ENCODE measurements at regions not wholly inside any gene's neighbourhood (a gene's known extent, or its start where the extent isn't known, plus 50 kb on each side); places are given as distances from the start of the nearest gene placed in this dataset.

DNA sequence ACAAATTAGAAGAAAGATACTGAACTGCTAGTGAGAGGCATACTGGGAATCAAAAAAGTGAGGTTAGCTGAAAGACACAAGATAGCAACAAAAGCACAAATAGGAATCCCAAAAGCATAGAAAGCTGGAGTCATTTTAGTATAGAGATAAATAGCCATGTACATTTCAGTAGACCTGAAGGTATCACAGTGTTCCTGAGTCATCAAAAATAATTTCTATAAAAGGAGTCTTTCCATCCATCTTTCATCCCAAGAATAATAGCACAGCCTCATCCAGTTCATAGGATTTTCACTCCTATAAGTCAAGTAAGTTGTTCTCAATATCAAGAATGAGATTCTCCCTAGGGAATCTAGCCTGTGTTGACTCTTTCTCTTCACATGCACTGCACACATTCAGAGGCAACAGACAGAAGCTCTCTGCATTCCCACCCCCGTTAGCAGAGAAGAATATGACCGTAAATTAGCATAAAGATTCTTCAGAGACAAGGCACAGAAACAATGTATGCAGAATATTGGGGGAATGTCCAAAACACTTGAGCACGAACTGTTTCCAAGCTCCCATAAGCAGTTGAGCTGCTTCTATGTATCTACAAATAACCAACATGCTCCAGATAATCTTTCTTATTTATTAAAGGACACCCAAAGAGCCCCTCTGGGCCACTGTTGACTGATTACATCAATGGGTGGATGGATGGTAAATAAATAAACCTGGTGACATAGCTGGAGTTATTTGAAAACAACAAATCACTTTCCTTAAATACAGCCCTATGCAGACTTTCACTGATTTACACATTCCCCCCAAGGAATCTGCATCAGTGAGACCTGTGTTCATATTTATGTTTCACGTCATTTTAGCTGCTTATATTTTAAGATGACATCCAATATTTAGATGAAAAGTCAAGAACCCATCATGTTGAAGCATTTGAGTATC, 174.5 kb upstream of the PKDCC start:
- Histone ChIP-seq H3K27ac (peak overlapping the region in 1 of 4 donors; percentile 22), H3K4me3 (no peak overlapping the region), H3K4me1 (peaks cover 0 to 35% (median 20%) of the 10 kb centered on the region in 4 donors), H3K9me3 (no peaks in the 10 kb centered on the region), H3K36me3 (no peaks in the 10 kb centered on the region), H3K27me3 (no peaks in the 10 kb centered on the region)
- WGBS, 2 donors, result 63 to 82% methylated on average over 4 of the region's 4 CpGs
- DNase-seq, result no peak
- TF ChIP-seq POLR2A (IDR thresholded peaks at IDR 0.05), result no peak
- no peak for TF ChIP-seq EP300 (IDR thresholded peaks at IDR 0.05)
- no peak for TF ChIP-seq POLR2AphosphoS5 (IDR thresholded peaks at IDR 0.05)
- TF ChIP-seq, protein P1, sequence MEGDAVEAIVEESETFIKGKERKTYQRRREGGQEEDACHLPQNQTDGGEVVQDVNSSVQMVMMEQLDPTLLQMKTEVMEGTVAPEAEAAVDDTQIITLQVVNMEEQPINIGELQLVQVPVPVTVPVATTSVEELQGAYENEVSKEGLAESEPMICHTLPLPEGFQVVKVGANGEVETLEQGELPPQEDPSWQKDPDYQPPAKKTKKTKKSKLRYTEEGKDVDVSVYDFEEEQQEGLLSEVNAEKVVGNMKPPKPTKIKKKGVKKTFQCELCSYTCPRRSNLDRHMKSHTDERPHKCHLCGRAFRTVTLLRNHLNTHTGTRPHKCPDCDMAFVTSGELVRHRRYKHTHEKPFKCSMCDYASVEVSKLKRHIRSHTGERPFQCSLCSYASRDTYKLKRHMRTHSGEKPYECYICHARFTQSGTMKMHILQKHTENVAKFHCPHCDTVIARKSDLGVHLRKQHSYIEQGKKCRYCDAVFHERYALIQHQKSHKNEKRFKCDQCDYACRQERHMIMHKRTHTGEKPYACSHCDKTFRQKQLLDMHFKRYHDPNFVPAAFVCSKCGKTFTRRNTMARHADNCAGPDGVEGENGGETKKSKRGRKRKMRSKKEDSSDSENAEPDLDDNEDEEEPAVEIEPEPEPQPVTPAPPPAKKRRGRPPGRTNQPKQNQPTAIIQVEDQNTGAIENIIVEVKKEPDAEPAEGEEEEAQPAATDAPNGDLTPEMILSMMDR (IDR thresholded peaks at IDR 0.05), result no peak
- intact Hi-C loops (cut with DNase I), result loop anchor here (5.0 kb wide), 2 partner anchors 54 to 94 kb away; no protein-coding TSS in a partner anchor

DNA sequence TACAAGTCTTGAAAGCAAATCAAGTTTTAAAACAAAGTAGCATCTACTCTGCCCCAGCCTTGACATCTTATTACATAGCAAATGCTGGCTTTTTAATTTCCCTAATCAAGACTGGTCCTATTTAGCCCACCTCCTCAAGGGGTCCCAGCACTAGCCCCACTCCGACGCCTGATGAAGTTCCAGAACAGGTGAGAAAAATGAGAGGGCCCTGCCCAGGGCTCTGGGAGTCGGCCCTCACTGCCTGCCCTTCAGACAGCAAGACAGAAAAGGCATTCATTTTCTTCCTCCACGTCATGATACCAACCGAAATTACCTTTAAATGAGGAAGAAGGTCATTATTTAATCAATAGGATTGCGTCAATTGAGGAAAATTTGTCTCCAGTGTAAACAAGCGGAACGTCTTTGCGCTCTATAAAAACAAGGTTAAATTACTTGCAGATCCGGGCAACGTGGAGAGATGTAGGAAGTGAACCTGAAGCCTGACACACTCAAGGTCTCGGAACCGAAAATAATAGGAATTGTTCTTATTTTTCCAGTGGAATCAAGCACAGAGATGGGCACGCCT, 170.6 kb upstream of the PKDCC start:
- Histone ChIP-seq H3K9me3 (no peaks in the 10 kb centered on the region), H3K27ac (no peak overlapping the region), H3K4me1 (peaks cover 0 to 44% (median 33%) of the 10 kb centered on the region in 4 donors), H3K4me3 (no peak overlapping the region), H3K36me3 (no peaks in the 10 kb centered on the region), H3K27me3 (no peaks in the 10 kb centered on the region)
- intact Hi-C loops (cut with DNase I), result no loop called here
- whole genome bisulfite sequencing, 2 donors, result 84 to 92% methylated on average over 14 of the region's 14 CpGs
- TF ChIP-seq, protein P1 (IDR thresholded peaks at IDR 0.05), result no peak
- no peak for DNase-seq

DNA sequence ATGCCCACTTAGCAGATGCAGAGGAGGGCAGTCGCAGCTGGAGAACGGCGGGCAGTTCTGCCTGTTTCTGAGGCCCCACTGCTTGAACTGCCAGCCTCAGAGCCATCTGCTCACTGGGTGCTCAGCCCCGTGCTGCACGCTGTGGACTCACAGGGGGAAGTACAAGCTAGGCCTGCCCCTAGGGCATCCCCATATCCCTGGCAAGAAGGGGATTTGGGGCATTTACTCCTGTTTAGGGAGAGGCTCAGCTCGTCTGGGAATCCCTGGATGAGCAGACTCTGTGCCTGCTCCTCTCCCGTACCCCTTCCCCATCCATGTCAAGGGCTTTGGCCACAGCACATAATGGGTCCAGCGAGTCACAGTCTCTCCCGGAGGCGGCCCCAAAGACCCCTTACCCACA, 169.8 kb upstream of the PKDCC start:
- intact Hi-C loops (cut with DNase I), result no loop called here
- no peak for TF ChIP-seq POLR2AphosphoS5 (IDR thresholded peaks at IDR 0.05)
- TF ChIP-seq POLR2A (IDR thresholded peaks at IDR 0.05), result no peak
- TF ChIP-seq, protein P1 (IDR thresholded peaks at IDR 0.05), result no peak
- TF ChIP-seq EP300 (IDR thresholded peaks at IDR 0.05), result no peak
- H3K27ac ChIP-seq, result no peak overlapping the region
- 91 to 95% methylated on average over 10 of the region's 10 CpGs for WGBS, 2 donors
- DNase-seq, result no peak
- H3K4me3 ChIP-seq, result no peak overlapping the region
- no peaks in the 10 kb centered on the region for H3K27me3 ChIP-seq
- no peaks in the 10 kb centered on the region for H3K9me3 ChIP-seq
- no peaks in the 10 kb centered on the region for H3K36me3 ChIP-seq
- H3K4me1 ChIP-seq, result peaks cover 0 to 39% (median 27%) of the 10 kb centered on the region in 4 donors

DNA sequence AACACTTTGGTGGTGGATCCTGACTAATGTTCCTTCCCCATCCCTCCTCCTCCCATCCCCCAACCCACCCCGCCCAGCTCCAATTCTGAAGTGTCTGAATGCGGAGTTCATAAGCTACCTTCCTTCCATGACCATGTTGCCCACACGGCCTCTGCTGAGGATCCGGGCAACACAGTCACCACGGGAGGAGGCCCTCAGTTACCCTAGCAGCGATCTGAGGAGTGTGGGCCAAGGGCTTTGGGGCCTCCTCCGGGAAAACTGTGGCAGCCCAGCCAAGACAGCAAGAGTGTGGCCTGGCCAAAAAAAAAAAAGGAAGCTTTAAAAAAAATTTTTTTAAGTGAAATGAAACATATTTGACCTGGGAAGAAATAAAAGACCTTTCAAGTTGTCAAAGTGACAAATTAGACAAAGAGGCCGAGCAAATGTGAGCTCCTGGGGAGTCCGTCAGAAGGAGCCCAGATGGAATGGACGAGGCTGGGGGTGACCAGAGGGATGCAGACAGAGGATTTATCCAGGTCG, 169.0 kb upstream of the PKDCC start:
- Histone ChIP-seq H3K27ac (peak overlapping the region in 2 of 4 donors; percentile 10 to 39), H3K27me3 (no peaks in the 10 kb centered on the region), H3K36me3 (no peaks in the 10 kb centered on the region), H3K4me3 (no peak overlapping the region), H3K4me1 (peaks cover 0 to 32% (median 20%) of the 10 kb centered on the region in 4 donors), H3K9me3 (no peaks in the 10 kb centered on the region)
- DNase-seq, result no peak
- TF ChIP-seq, protein P1 (IDR thresholded peaks at IDR 0.05), result no peak
- TF ChIP-seq POLR2AphosphoS5 (IDR thresholded peaks at IDR 0.05), result no peak
- TF ChIP-seq EP300 (IDR thresholded peaks at IDR 0.05), result no peak
- intact Hi-C loops (cut with DNase I), result no loop called here
- WGBS, 2 donors, result 57 to 76% methylated on average over 11 of the region's 11 CpGs

Measured in sigmoid colon (tissue), 6 donors.